NCI-H128 (cell line): ENCODE measurements at regions not wholly inside any gene's neighbourhood (a gene's known extent, or its start where the extent isn't known, plus 50 kb on each side); places are given as distances from the start of the nearest gene placed in this dataset.

Source experiments
- DNase-seq: peaks from one replicate; lab custom pipeline; 2025; ENCODE audit not compliant: unreplicated experiment; lab: John Stamatoyannopoulos, UW

- DNase-seq = no peak
Observed at GRCh38 chr4:41388080-41388479, 131.4 kb downstream of the UCHL1 start.

GRCh38 chr4:41389356-41389755, 132.6 kb downstream of the UCHL1 start:
- DNase-seq = no peak

GRCh38 chr4:41390661-41391060, 133.9 kb downstream of the UCHL1 start:
- DNase-seq = no peak

- no peak for DNase-seq
Observed at GRCh38 chr4:41391271-41391670, 134.5 kb downstream of the UCHL1 start.

GRCh38 chr4:41394481-41394894, 137.8 kb downstream of the UCHL1 start:
- no peak for DNase-seq

GRCh38 chr4:41396214-41396613, 139.5 kb downstream of the UCHL1 start:
- no peak for DNase-seq

GRCh38 chr4:41396869-41397268, 140.1 kb downstream of the UCHL1 start:
- DNase-seq = no peak

GRCh38 chr4:41399231-41399630, 138.7 kb upstream of the LIMCH1 start:
- DNase-seq = no peak

GRCh38 chr4:41400296-41400695, 137.7 kb upstream of the LIMCH1 start:
- no peak for DNase-seq

GRCh38 chr4:41405464-41406112, 132.4 kb upstream of the LIMCH1 start:
- DNase-seq = no peak

- no peak for DNase-seq
Observed at GRCh38 chr4:41406113-41406516, 131.8 kb upstream of the LIMCH1 start.

GRCh38 chr4:41408150-41408549, 129.8 kb upstream of the LIMCH1 start:
- no peak for DNase-seq

- no peak for DNase-seq
Observed at GRCh38 chr4:41408859-41409593, 128.9 kb upstream of the LIMCH1 start.

GRCh38 chr4:41409594-41409895, 128.4 kb upstream of the LIMCH1 start:
- no peak for DNase-seq

- DNase-seq = no peak
Observed at GRCh38 chr4:41410049-41410448, 127.9 kb upstream of the LIMCH1 start.

GRCh38 chr4:41413670-41414411, 124.1 kb upstream of the LIMCH1 start:
- DNase-seq = no peak

GRCh38 chr4:41414412-41414779, 123.6 kb upstream of the LIMCH1 start:
- DNase-seq = no peak

GRCh38 chr4:41418444-41418843, 119.5 kb upstream of the LIMCH1 start:
- no peak for DNase-seq

- DNase-seq = no peak
Observed at GRCh38 chr4:41420541-41420940, 117.4 kb upstream of the LIMCH1 start.

GRCh38 chr4:41423117-41423516, 114.8 kb upstream of the LIMCH1 start:
- no peak for DNase-seq

- no peak for DNase-seq
Observed at GRCh38 chr4:41424522-41424921, 113.4 kb upstream of the LIMCH1 start.

GRCh38 chr4:41425650-41426049, 112.3 kb upstream of the LIMCH1 start:
- no peak for DNase-seq
